ENCODE measurements at regions not wholly inside any gene's neighbourhood (a gene's known extent, or its start where the extent isn't known, plus 50 kb on each side); places are given as distances from the start of the nearest gene placed in this dataset.

GRCh38 chr3:174541708-174542315 is 317.3 kb upstream of the NAALADL2 start:
- WGBS, result 60% methylated on average over 2 of the region's 2 CpGs

GRCh38 chr3:174547801-174548435 is 311.2 kb upstream of the NAALADL2 start:
- Histone ChIP-seq H3K79me1 (replicated peaks; ENCODE audit: low read length, poor library complexity, severe bottlenecking) (no peaks in the 10 kb centered on the region), H2AFZ (ENCODE audit: low read depth, low read length) (no peak overlapping the region), H3K4me1 (ENCODE audit: control insufficient read depth, insufficient read depth, low read depth, low read length) (no peaks in the 10 kb centered on the region), H2AK5ac (ENCODE audit: low read length, severe bottlenecking) (no peak overlapping the region), H2BK15ac (ENCODE audit: low read depth, poor library complexity, severe bottlenecking) (no peak overlapping the region), H3K4me3 (ENCODE audit: insufficient read depth in 1 of 2, low read depth in 1 of 2, low read length in 2 of 2) (no peak overlapping the region), H2BK5ac (ENCODE audit: low read depth, low read length, poor library complexity, severe bottlenecking) (no peak overlapping the region), H3K23ac (ENCODE audit: low read length in 2 of 2) (no peak overlapping the region), H3K9me3 (ENCODE audit: control insufficient read depth, low read length) (no peaks in the 10 kb centered on the region), H3K14ac (ENCODE audit: low read length in 2 of 2) (no peak overlapping the region), H3K36me3 (ENCODE audit: control insufficient read depth in 1 of 2, insufficient read depth in 2 of 2, low read depth in 1 of 2, low read length in 2 of 2) (no peaks in the 10 kb centered on the region), H4K8ac (ENCODE audit: low read length) (no peak overlapping the region), H3K27ac (ENCODE audit: low read length, poor library complexity, severe bottlenecking) (no peak overlapping the region), H3K18ac (ENCODE audit: low read depth in 1 of 2, low read length in 2 of 2) (no peak overlapping the region), H3K4me2 (ENCODE audit: low read length, poor library complexity, severe bottlenecking) (no peak overlapping the region), H4K91ac (ENCODE audit: low read length) (no peak overlapping the region), H3K27me3 (ENCODE audit: control insufficient read depth in 1 of 2, insufficient read depth in 1 of 2, low read length in 2 of 2) (no peaks in the 10 kb centered on the region), H2BK120ac (ENCODE audit: low read depth, low read length) (no peak overlapping the region), H3K4ac (ENCODE audit: low read depth in 1 of 2, low read length in 2 of 2) (no peak overlapping the region), H2BK12ac (ENCODE audit: low read length in 2 of 2) (no peak overlapping the region), H3K9ac (ENCODE audit: low read length) (no peak overlapping the region)
- DNase-seq, result peak; percentile 5
- no CpG with 5 or more reads among the region's 2 CpGs for WGBS

More at GRCh38 chr3:174541708-174542315, 317.3 kb upstream of the NAALADL2 start:
- Histone ChIP-seq H2BK15ac (ENCODE audit: low read depth, poor library complexity, severe bottlenecking) (no peak overlapping the region), H3K23ac (ENCODE audit: low read length in 2 of 2) (no peak overlapping the region), H3K27ac (ENCODE audit: low read length, poor library complexity, severe bottlenecking) (no peak overlapping the region), H3K4me1 (ENCODE audit: control insufficient read depth, insufficient read depth, low read depth, low read length) (no peaks in the 10 kb centered on the region), H4K8ac (ENCODE audit: low read length) (no peak overlapping the region), H4K91ac (ENCODE audit: low read length) (no peak overlapping the region), H3K4me2 (ENCODE audit: low read length, poor library complexity, severe bottlenecking) (no peak overlapping the region), H2AFZ (ENCODE audit: low read depth, low read length) (no peak overlapping the region), H2AK5ac (ENCODE audit: low read length, severe bottlenecking) (no peak overlapping the region), H3K4me3 (ENCODE audit: insufficient read depth in 1 of 2, low read depth in 1 of 2, low read length in 2 of 2) (no peak overlapping the region), H2BK5ac (ENCODE audit: low read depth, low read length, poor library complexity, severe bottlenecking) (no peak overlapping the region), H3K27me3 (ENCODE audit: control insufficient read depth in 1 of 2, insufficient read depth in 1 of 2, low read length in 2 of 2) (no peaks in the 10 kb centered on the region), H2BK12ac (ENCODE audit: low read length in 2 of 2) (no peak overlapping the region), H3K4ac (ENCODE audit: low read depth in 1 of 2, low read length in 2 of 2) (no peak overlapping the region), H2BK120ac (ENCODE audit: low read depth, low read length) (no peak overlapping the region), H3K14ac (ENCODE audit: low read length in 2 of 2) (no peak overlapping the region), H3K9me3 (ENCODE audit: control insufficient read depth, low read length) (no peaks in the 10 kb centered on the region), H3K79me1 (replicated peaks; ENCODE audit: low read length, poor library complexity, severe bottlenecking) (no peaks in the 10 kb centered on the region), H3K9ac (ENCODE audit: low read length) (no peak overlapping the region), H3K18ac (ENCODE audit: low read depth in 1 of 2, low read length in 2 of 2) (no peak overlapping the region), H3K36me3 (ENCODE audit: control insufficient read depth in 1 of 2, insufficient read depth in 2 of 2, low read depth in 1 of 2, low read length in 2 of 2) (no peaks in the 10 kb centered on the region)
- peak; percentile 6 for DNase-seq

- no peak overlapping the region for H2BK120ac ChIP-seq (ENCODE audit: low read depth, low read length)
- H3K18ac ChIP-seq (ENCODE audit: low read depth in 1 of 2, low read length in 2 of 2), result no peak overlapping the region
- no peak overlapping the region for H3K27ac ChIP-seq (ENCODE audit: low read length, poor library complexity, severe bottlenecking)
- no peak overlapping the region for H4K8ac ChIP-seq (ENCODE audit: low read length)
- no peak overlapping the region for H3K4me3 ChIP-seq (ENCODE audit: insufficient read depth in 1 of 2, low read depth in 1 of 2, low read length in 2 of 2)
- H3K79me1 ChIP-seq (replicated peaks; ENCODE audit: low read length, poor library complexity, severe bottlenecking), result no peaks in the 10 kb centered on the region
- no peak overlapping the region for H2AFZ ChIP-seq (ENCODE audit: low read depth, low read length)
- no peak for DNase-seq
- no peak overlapping the region for H2AK5ac ChIP-seq (ENCODE audit: low read length, severe bottlenecking)
- no peaks in the 10 kb centered on the region for H3K36me3 ChIP-seq (ENCODE audit: control insufficient read depth in 1 of 2, insufficient read depth in 2 of 2, low read depth in 1 of 2, low read length in 2 of 2)
- H3K4ac ChIP-seq (ENCODE audit: low read depth in 1 of 2, low read length in 2 of 2), result no peak overlapping the region
- WGBS, result 74% methylated on average over 3 of the region's 4 CpGs
- no peaks in the 10 kb centered on the region for H3K4me1 ChIP-seq (ENCODE audit: control insufficient read depth, insufficient read depth, low read depth, low read length)
- H3K14ac ChIP-seq (ENCODE audit: low read length in 2 of 2), result no peak overlapping the region
- H3K4me2 ChIP-seq (ENCODE audit: low read length, poor library complexity, severe bottlenecking), result no peak overlapping the region
- no peaks in the 10 kb centered on the region for H3K27me3 ChIP-seq (ENCODE audit: control insufficient read depth in 1 of 2, insufficient read depth in 1 of 2, low read length in 2 of 2)
- H4K91ac ChIP-seq (ENCODE audit: low read length), result no peak overlapping the region
- no peak overlapping the region for H2BK15ac ChIP-seq (ENCODE audit: low read depth, poor library complexity, severe bottlenecking)
- H2BK12ac ChIP-seq (ENCODE audit: low read length in 2 of 2), result no peak overlapping the region
- no peak overlapping the region for H3K23ac ChIP-seq (ENCODE audit: low read length in 2 of 2)
- H3K9ac ChIP-seq (ENCODE audit: low read length), result no peak overlapping the region
- H2BK5ac ChIP-seq (ENCODE audit: low read depth, low read length, poor library complexity, severe bottlenecking), result no peak overlapping the region
- H3K9me3 ChIP-seq (ENCODE audit: control insufficient read depth, low read length), result no peaks in the 10 kb centered on the region
Observed at GRCh38 chr3:174548841-174549623, 310.1 kb upstream of the NAALADL2 start.

- no peaks in the 10 kb centered on the region for H3K79me1 ChIP-seq (replicated peaks; ENCODE audit: low read length, poor library complexity, severe bottlenecking)
- H2BK12ac ChIP-seq (ENCODE audit: low read length in 2 of 2), result no peak overlapping the region
- H3K4ac ChIP-seq (ENCODE audit: low read depth in 1 of 2, low read length in 2 of 2), result no peak overlapping the region
- no peak overlapping the region for H2BK5ac ChIP-seq (ENCODE audit: low read depth, low read length, poor library complexity, severe bottlenecking)
- WGBS, result 93% methylated on average over 5 of the region's 5 CpGs
- H4K91ac ChIP-seq (ENCODE audit: low read length), result no peak overlapping the region
- H3K27me3 ChIP-seq (ENCODE audit: control insufficient read depth in 1 of 2, insufficient read depth in 1 of 2, low read length in 2 of 2), result no peaks in the 10 kb centered on the region
- no peak overlapping the region for H3K9ac ChIP-seq (ENCODE audit: low read length)
- no peaks in the 10 kb centered on the region for H3K4me1 ChIP-seq (ENCODE audit: control insufficient read depth, insufficient read depth, low read depth, low read length)
- no peak overlapping the region for H3K18ac ChIP-seq (ENCODE audit: low read depth in 1 of 2, low read length in 2 of 2)
- no peak overlapping the region for H3K4me3 ChIP-seq (ENCODE audit: insufficient read depth in 1 of 2, low read depth in 1 of 2, low read length in 2 of 2)
- H3K4me2 ChIP-seq (ENCODE audit: low read length, poor library complexity, severe bottlenecking), result no peak overlapping the region
- no peak overlapping the region for H2AFZ ChIP-seq (ENCODE audit: low read depth, low read length)
- H3K14ac ChIP-seq (ENCODE audit: low read length in 2 of 2), result no peak overlapping the region
- no peak overlapping the region for H3K23ac ChIP-seq (ENCODE audit: low read length in 2 of 2)
- no peak overlapping the region for H4K8ac ChIP-seq (ENCODE audit: low read length)
- H2BK15ac ChIP-seq (ENCODE audit: low read depth, poor library complexity, severe bottlenecking), result no peak overlapping the region
- H2BK120ac ChIP-seq (ENCODE audit: low read depth, low read length), result no peak overlapping the region
- no peak overlapping the region for H2AK5ac ChIP-seq (ENCODE audit: low read length, severe bottlenecking)
- H3K27ac ChIP-seq (ENCODE audit: low read length, poor library complexity, severe bottlenecking), result no peak overlapping the region
- no peaks in the 10 kb centered on the region for H3K36me3 ChIP-seq (ENCODE audit: control insufficient read depth in 1 of 2, insufficient read depth in 2 of 2, low read depth in 1 of 2, low read length in 2 of 2)
- peaks cover 3% of the 10 kb centered on the region for H3K9me3 ChIP-seq (ENCODE audit: control insufficient read depth, low read length)
- DNase-seq, result no peak
Observed at GRCh38 chr3:174581558-174581957, 277.6 kb upstream of the NAALADL2 start.

Data from mesenchymal stem cell (in vitro differentiated cells and primary cell).